ENCODE measurements at regions not wholly inside any gene's neighbourhood (a gene's known extent, or its start where the extent isn't known, plus 50 kb on each side); places are given as distances from the start of the nearest gene placed in this dataset.
"Not testable (repeated sequence)": the region's sequence is repeated elsewhere in the genome, so short reads cannot be mapped to it uniquely, and the experiment has no call there.

GRCh38 chr13:27350825-27351224 lies 73.6 kb upstream of the GTF3A start:
- not testable (repeated sequence) for ATAC-seq; H3K4me3 ChIP-seq; H3K27me3 ChIP-seq (ENCODE audit: insufficient read depth); H3K27ac Mint-ChIP-seq; H3K4me3 Mint-ChIP-seq; H3K4me2 ChIP-seq; H3K27ac ChIP-seq (ENCODE audit: low read depth); H3K36me3 ChIP-seq (ENCODE audit: insufficient read depth); H2AFZ ChIP-seq; H3F3A ChIP-seq (replicated peaks; ENCODE audit: low read depth); H3K79me2 ChIP-seq (replicated peaks; ENCODE audit: insufficient read depth); H3K9me2 ChIP-seq (ENCODE audit: insufficient read depth); H3K4me1 ChIP-seq (ENCODE audit: insufficient read depth); H3K9me3 Mint-ChIP-seq; DNase-seq (ENCODE audit: low spot score); H4K20me1 ChIP-seq (replicated peaks; ENCODE audit: insufficient read depth); H3K36me3 Mint-ChIP-seq (ENCODE audit: low read depth)
- Mint-ChIP-seq H3K27me3 (ENCODE audit: insufficient read depth, low read depth, poor library complexity) (peaks cover 11% of the 10 kb centered on the region), H3K4me1 (peaks cover 12% of the 10 kb centered on the region)

- Histone ChIP-seq H3K27me3 (ENCODE audit: insufficient read depth) (no peaks in the 10 kb centered on the region), H3K4me1 (ENCODE audit: insufficient read depth) (peaks cover 13% of the 10 kb centered on the region), H3F3A (replicated peaks; ENCODE audit: low read depth) (no peaks in the 10 kb centered on the region), H3K36me3 (ENCODE audit: insufficient read depth) (no peaks in the 10 kb centered on the region), H3K4me3 (no peak overlapping the region), H4K20me1 (replicated peaks; ENCODE audit: insufficient read depth) (no peaks in the 10 kb centered on the region), H2AFZ (no peak overlapping the region), H3K4me2 (no peak overlapping the region), H3K27ac (ENCODE audit: low read depth) (no peak overlapping the region), H3K9me2 (ENCODE audit: insufficient read depth) (no peaks in the 10 kb centered on the region), H3K79me2 (replicated peaks; ENCODE audit: insufficient read depth) (no peaks in the 10 kb centered on the region)
- peaks cover 4% of the 10 kb centered on the region; the same call in 1 of the 3 replicates for H3K9me3 Mint-ChIP-seq
- peaks cover 9% of the 10 kb centered on the region for H3K27me3 Mint-ChIP-seq (ENCODE audit: insufficient read depth, low read depth, poor library complexity)
- DNase-seq (ENCODE audit: low spot score) (no peak), ATAC-seq (no peak)
- H3K36me3 Mint-ChIP-seq (ENCODE audit: low read depth), result no peaks in the 10 kb centered on the region
- no peak overlapping the region; the same call in none of the 2 replicates for H3K27ac Mint-ChIP-seq
- H3K4me3 Mint-ChIP-seq, result no peak overlapping the region
- H3K4me1 Mint-ChIP-seq, result peaks cover 20% of the 10 kb centered on the region
- TF ChIP-seq ZNF331 (CRISPR knock-in tag; IDR thresholded peaks at IDR 0.05; ENCODE audit: low read depth) (no peak), STAT1 (IDR thresholded peaks at IDR 0.05; ENCODE audit: unreplicated experiment) (no peak), ZNF114 (CRISPR knock-in tag; IDR thresholded peaks at IDR 0.05) (no peak), EZH2 (IDR thresholded peaks at IDR 0.05; ENCODE audit: low read depth, unreplicated experiment) (no peak), REST (IDR thresholded peaks at IDR 0.05; ENCODE audit: unreplicated experiment) (no peak), POLR2AphosphoS5 (IDR thresholded peaks at IDR 0.05; ENCODE audit: low read depth) (no peak), CTCF (conservative IDR thresholded peaks at IDR 0.05; ENCODE audit: low read depth in 2 of 2) (no peak), NANOG (IDR thresholded peaks at IDR 0.05; ENCODE audit: borderline replicate concordance) (no peak), ETS1 (IDR thresholded peaks at IDR 0.05) (no peak), EZH2phosphoT487 (IDR thresholded peaks at IDR 0.05; ENCODE audit: unreplicated experiment) (no peak)
Observed at GRCh38 chr13:27352698-27353097, 71.7 kb upstream of the GTF3A start.

Measured in GM23338 (cell line).